ENCODE measurements at regions not wholly inside any gene's neighbourhood (a gene's known extent, or its start where the extent isn't known, plus 50 kb on each side); places are given as distances from the start of the nearest gene placed in this dataset.

GRCh38 chr12:123077298-123078119 is 73.4 kb downstream of the PITPNM2 start:
- DNase-seq: peak; percentile 37

- peak; percentile 54 for DNase-seq
Observed at GRCh38 chr12:123076604-123077297, 74.1 kb downstream of the PITPNM2 start.

GRCh38 chr12:123075646-123076171 is 75.2 kb downstream of the PITPNM2 start:
- DNase-seq: no peak

GRCh38 chr12:123075087-123075645 is 75.7 kb downstream of the PITPNM2 start:
- DNase-seq: no peak

GRCh38 chr12:123073962-123074801 is 76.7 kb downstream of the PITPNM2 start:
- no peak for DNase-seq

GRCh38 chr12:123073292-123073691 is 77.6 kb downstream of the PITPNM2 start:
- no peak for DNase-seq

GRCh38 chr12:123071857-123072256 is 79.0 kb downstream of the PITPNM2 start:
- no peak for DNase-seq

GRCh38 chr12:123071099-123071800 is 79.6 kb downstream of the PITPNM2 start:
- no peak for DNase-seq

- DNase-seq: peak; percentile 25
Observed at GRCh38 chr12:123070267-123071081, 80.4 kb downstream of the PITPNM2 start.

- no peak for DNase-seq
Observed at GRCh38 chr12:123069436-123070266, 81.2 kb downstream of the PITPNM2 start.

- DNase-seq: no peak
Observed at GRCh38 chr12:123067654-123068053, 83.2 kb downstream of the PITPNM2 start.

GRCh38 chr12:123066384-123066710 is 84.5 kb downstream of the PITPNM2 start:
- DNase-seq: no peak

- DNase-seq: no peak
Observed at GRCh38 chr12:123065676-123066383, 85.1 kb downstream of the PITPNM2 start.

- no peak for DNase-seq
Observed at GRCh38 chr12:123064885-123065619, 84.6 kb downstream of the ARL6IP4 start.

- no peak for DNase-seq
Observed at GRCh38 chr12:123064366-123064765, 83.9 kb downstream of the ARL6IP4 start.

GRCh38 chr12:123063535-123063934 is 83.1 kb downstream of the ARL6IP4 start:
- peak; percentile 55 for DNase-seq

GRCh38 chr12:123062681-123063486 is 82.4 kb downstream of the ARL6IP4 start:
- DNase-seq: peak; percentile 58
